OCI-LY3 (cell line): ENCODE measurements at regions not wholly inside any gene's neighbourhood (a gene's known extent, or its start where the extent isn't known, plus 50 kb on each side); places are given as distances from the start of the nearest gene placed in this dataset.

Experiments
- EZH2phosphoT487 ChIP-seq: fragments of 200-600 bp; shearing (Covaris generic); IDR thresholded peaks from 2 replicates; pipeline ENCODE4 v1.6.1; 2018; ENCODE audit warnings: antibody characterized with exemption, mixed run types, low read depth
- TF ChIP-seq, protein P1 (sequence below): fragments of 200-600, 300-600 bp; sonication (generic); IDR thresholded peaks from 2 replicates; pipeline ENCODE4 v1.5.1; 2014; ENCODE audit warnings: antibody characterized with exemption, low read length, low read depth

DNA sequence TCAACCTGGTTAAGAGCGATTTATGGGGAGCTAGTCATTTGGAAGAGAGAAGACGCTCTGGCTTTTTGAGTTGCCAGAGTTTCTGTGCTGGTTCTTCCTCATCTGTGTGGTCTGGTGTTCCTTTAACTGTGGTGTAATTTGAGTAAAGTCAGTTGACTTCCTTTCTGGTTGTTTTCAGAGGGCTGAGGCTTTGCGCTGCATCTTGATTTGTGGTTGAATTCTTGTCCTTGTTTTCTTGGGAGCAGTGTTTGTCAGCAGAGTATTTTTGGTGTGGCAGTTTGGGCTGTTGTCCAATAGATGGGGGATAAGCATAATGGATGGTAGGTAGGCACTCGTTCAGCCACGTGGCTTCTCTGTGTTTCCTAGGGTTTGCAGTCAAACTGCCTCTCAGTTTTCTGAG is 2143.2 kb upstream of the TENM3 start:
- TF ChIP-seq, protein P1, sequence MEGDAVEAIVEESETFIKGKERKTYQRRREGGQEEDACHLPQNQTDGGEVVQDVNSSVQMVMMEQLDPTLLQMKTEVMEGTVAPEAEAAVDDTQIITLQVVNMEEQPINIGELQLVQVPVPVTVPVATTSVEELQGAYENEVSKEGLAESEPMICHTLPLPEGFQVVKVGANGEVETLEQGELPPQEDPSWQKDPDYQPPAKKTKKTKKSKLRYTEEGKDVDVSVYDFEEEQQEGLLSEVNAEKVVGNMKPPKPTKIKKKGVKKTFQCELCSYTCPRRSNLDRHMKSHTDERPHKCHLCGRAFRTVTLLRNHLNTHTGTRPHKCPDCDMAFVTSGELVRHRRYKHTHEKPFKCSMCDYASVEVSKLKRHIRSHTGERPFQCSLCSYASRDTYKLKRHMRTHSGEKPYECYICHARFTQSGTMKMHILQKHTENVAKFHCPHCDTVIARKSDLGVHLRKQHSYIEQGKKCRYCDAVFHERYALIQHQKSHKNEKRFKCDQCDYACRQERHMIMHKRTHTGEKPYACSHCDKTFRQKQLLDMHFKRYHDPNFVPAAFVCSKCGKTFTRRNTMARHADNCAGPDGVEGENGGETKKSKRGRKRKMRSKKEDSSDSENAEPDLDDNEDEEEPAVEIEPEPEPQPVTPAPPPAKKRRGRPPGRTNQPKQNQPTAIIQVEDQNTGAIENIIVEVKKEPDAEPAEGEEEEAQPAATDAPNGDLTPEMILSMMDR: no peak
- TF ChIP-seq EZH2phosphoT487: no peak
